Stromal cell of bone marrow (primary cell): ENCODE measurements at regions not wholly inside any gene's neighbourhood (a gene's known extent, or its start where the extent isn't known, plus 50 kb on each side); places are given as distances from the start of the nearest gene placed in this dataset.

Source experiments
- DNase-seq: peaks from one replicate; pipeline ENCODE4 v3.0.0-alpha.2; 2012; ENCODE audit warnings: low read depth

- no peak for DNase-seq
Observed at GRCh38 chr11:92796744-92797143, 172.7 kb upstream of the MTNR1B start.

GRCh38 chr11:92797874-92798273 is 171.6 kb upstream of the MTNR1B start:
- DNase-seq: no peak

GRCh38 chr11:92801685-92802084 is 167.8 kb upstream of the MTNR1B start:
- DNase-seq: no peak

GRCh38 chr11:92802644-92803043 is 166.8 kb upstream of the MTNR1B start:
- DNase-seq: no peak

GRCh38 chr11:92803391-92803790 is 166.1 kb upstream of the MTNR1B start:
- DNase-seq: no peak

- DNase-seq: no peak
Observed at GRCh38 chr11:92804388-92804966, 165.0 kb upstream of the MTNR1B start.

GRCh38 chr11:92808022-92808421 is 161.4 kb upstream of the MTNR1B start:
- no peak for DNase-seq

GRCh38 chr11:92810423-92811064 is 158.9 kb upstream of the MTNR1B start:
- DNase-seq: no peak

- no peak for DNase-seq
Observed at GRCh38 chr11:92811341-92811740, 158.1 kb upstream of the MTNR1B start.

- DNase-seq: no peak
Observed at GRCh38 chr11:92812841-92813240, 156.6 kb upstream of the MTNR1B start.

GRCh38 chr11:92819830-92820229 is 149.6 kb upstream of the MTNR1B start:
- no peak for DNase-seq

GRCh38 chr11:92820860-92821259 is 148.6 kb upstream of the MTNR1B start:
- no peak for DNase-seq

GRCh38 chr11:92822410-92822809 is 147.0 kb upstream of the MTNR1B start:
- DNase-seq: no peak

- DNase-seq: peak; percentile 28
Observed at GRCh38 chr11:92826136-92826535, 143.3 kb upstream of the MTNR1B start.

GRCh38 chr11:92826603-92827002 is 142.8 kb upstream of the MTNR1B start:
- no peak for DNase-seq

- DNase-seq: peak; percentile 35
Observed at GRCh38 chr11:92827132-92827531, 142.3 kb upstream of the MTNR1B start.

- DNase-seq: no peak
Observed at GRCh38 chr11:92828556-92828955, 140.9 kb upstream of the MTNR1B start.

- DNase-seq: no peak
Observed at GRCh38 chr11:92829121-92829520, 140.3 kb upstream of the MTNR1B start.

- no peak for DNase-seq
Observed at GRCh38 chr11:92829671-92830070, 139.8 kb upstream of the MTNR1B start.

- no peak for DNase-seq
Observed at GRCh38 chr11:92830377-92831155, 138.9 kb upstream of the MTNR1B start.

GRCh38 chr11:92834296-92835020 is 135.0 kb upstream of the MTNR1B start:
- DNase-seq: no peak

- no peak for DNase-seq
Observed at GRCh38 chr11:92837595-92837994, 131.9 kb upstream of the MTNR1B start.
